Endometrial microvascular endothelial cells (primary cell): ENCODE measurements at regions not wholly inside any gene's neighbourhood (a gene's known extent, or its start where the extent isn't known, plus 50 kb on each side); places are given as distances from the start of the nearest gene placed in this dataset.

Experiments
- in situ Hi-C: cut with HindIII; loops from 2 replicates; pipeline ENCODE4 v1.10.0; 2017; ENCODE audit warnings: low sequenced_read_pairs, low pct_unique_long_range_greater_than_20kb; ENCODE audit errors: inconsistent ontology term

GRCh38 chr22:48577014-48577690, 1250.5 kb downstream of the BRD1 start:
- in situ Hi-C loops: no loop called here

- in situ Hi-C loops: no loop called here
Observed at GRCh38 chr22:48576333-48577013, 1251.2 kb downstream of the BRD1 start.

DNA sequence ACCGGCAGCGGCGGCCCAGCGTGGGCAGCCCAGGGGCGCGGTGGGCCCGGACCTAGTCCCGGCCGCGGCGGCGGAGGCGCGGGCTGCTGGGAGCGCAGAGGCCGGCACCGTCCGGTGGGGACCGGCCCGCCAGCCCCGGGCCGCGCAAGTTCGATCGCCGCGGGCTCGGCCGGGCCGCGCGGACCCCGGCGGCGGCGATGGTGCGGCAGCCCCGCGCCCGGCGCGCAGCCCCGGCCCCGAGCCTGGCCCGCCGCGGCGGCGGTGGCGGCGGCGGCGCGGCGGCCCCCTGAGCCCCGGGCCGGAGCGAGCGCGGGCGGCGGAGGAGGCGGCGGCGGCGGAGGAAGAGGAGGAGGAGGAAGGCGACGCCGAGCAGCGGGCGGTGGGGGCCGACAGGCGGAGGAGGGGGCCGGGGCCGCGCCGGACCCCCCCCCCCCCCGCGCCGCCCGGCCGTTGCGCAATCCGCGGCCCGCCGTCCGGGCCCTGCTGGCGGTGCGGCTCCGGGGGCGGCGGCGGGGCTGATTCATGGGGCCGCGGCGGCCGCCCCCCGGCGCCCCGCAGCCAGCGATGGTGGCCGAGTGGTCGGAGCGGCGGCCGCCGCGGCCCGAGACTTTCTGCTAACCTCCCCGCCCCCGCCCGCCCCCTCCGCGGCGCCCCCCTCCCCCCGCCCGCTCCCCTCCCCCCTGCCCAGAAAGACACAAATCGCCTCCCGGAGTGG, 1251.9 kb downstream of the BRD1 start:
- in situ Hi-C loops: no loop called here

DNA sequence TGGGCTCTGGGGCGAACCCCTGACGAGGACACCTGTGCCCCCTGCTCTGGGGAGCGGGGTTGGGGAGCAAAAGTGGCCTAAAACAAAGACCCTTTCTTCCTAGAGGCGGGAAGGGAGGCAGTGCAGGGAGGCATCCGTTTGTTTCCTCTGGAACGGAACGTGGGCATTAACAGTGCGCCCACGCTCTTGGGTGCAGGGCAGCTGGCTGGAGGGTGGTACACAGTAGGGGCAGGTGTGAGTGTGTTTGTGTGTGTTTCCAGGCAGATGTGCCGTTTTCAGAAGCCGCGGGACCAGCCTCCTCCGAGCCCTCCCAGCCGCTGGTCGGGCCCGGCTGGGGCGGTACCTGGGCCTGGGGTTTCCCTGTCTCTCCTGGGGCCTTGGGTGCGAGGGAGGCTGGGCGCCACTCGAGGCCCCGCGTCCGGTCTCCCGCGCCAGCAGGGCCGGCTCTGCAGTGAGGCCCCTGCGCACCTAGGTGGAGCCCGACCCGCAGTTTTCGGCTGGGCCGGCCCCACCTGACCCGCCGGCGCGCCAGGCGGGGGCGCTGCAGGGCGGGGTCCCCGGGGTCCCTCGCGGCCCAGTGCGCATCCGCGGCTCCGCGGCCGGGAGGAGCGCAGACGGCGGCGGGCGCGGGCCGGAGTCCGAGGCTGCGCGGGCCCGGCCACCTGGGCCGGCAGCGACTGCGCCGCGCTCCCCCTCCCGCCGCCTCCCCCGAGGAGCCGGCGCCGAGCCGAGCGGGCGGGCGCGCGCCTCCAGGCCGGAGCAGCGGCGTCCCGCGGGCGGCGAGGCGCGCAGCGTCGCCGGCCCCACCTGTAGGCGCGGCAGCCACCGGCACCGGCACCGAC, 1252.7 kb downstream of the BRD1 start:
- in situ Hi-C loops: no loop called here

DNA sequence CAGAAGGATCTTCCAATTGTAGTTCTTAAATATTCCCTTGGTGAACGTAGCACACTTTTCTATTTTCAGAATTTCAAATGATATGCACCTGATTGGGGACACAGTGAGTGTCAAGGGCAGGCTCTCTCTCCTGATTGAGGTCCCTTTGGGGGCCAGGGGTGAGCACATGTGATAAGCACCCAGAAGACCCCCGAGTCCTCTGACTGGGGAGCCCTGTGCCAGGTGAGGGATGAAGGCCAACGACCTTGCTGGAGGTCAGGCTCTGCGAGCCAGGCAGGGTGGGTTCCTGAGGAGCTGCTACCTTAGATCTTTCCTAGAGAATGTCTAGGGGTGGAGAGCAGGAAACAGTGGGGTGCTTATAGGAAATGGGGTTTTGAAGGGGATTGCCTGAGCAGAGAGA, 1253.9 kb downstream of the BRD1 start:
- in situ Hi-C loops: no loop called here

DNA sequence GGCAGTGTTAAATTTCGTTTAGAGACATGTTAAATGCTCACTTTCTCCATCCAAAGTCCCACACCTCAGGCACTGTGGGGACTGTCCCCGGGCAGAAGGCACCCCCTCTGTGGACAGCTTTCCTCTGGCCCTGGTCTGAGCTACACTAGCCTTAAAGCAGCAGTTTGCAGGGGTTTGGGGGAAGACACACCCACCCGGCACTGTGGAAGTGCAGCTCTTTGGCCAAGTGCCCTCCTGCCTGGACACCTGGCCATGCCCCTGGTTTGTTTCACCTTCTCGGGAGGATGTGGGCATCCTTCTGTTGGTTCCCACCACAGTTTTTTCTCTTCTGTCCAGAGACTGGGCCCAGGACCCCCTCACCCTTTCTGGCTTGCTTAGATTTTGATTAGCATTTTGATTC, 1254.7 kb downstream of the BRD1 start:
- in situ Hi-C loops: no loop called here

DNA sequence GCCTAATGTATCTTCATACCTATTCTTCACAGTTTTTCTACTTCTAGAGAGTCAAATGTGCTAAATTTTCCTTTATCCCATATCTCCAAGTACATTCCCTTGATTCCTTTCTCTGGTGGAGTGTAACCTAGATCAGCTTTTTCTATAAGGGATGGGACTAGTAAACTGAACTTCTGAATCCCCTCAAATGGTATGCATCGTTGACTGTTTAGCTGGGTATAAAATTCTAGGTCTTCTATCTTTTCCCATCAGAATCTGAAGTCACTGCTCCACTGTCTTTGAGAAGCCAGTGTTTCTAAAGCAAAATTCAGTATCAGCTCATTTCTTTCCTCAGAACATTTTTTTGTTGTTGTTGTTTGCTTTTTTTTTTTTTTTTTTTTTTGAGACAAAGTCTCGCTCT, 1256.8 kb downstream of the BRD1 start:
- in situ Hi-C loops: no loop called here

- in situ Hi-C loops: no loop called here
Observed at GRCh38 chr22:48569476-48570233, 1258.0 kb downstream of the BRD1 start.

GRCh38 chr22:48568736-48569330, 1258.8 kb downstream of the BRD1 start:
- in situ Hi-C loops: no loop called here

DNA sequence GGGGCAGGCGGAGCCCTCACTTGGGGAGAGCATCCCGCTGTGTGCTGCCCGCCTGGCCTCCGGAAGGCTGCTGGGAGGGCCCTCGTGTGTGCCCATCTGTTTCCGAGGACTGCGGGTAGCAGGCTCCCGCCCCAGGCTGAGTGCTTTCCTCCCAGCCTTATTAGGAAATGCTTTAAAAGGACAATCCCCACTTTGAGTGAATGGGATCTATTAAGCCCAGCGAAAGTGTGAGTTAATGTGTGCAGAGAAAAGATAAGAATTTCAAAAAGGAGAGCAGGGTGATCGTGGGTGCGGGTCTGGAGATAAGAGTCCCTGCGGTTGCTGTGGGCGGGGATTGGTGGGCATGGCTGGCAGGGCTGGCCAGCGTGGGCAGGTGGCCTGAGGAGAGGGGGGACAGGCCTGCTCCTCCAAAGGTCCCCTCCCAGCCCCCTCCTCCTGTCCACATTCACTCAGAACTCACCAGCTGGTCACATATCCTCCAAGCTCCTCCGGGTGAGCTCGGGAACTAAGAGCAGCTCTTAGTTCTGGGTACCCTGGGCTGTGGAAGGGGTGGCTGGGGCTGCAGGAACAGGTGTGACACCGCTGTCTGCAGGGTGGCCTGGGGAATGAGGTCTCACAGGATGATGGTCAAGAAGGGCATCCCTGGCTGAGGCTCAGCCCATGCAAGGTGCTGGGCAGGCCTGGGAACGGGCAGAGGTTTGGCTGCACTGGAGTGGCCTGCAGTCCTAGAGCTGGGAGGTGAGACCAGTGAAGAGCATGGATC, 1260.3 kb downstream of the BRD1 start:
- in situ Hi-C loops: no loop called here

GRCh38 chr22:48566741-48567140, 1260.9 kb downstream of the BRD1 start:
- in situ Hi-C loops: no loop called here

DNA sequence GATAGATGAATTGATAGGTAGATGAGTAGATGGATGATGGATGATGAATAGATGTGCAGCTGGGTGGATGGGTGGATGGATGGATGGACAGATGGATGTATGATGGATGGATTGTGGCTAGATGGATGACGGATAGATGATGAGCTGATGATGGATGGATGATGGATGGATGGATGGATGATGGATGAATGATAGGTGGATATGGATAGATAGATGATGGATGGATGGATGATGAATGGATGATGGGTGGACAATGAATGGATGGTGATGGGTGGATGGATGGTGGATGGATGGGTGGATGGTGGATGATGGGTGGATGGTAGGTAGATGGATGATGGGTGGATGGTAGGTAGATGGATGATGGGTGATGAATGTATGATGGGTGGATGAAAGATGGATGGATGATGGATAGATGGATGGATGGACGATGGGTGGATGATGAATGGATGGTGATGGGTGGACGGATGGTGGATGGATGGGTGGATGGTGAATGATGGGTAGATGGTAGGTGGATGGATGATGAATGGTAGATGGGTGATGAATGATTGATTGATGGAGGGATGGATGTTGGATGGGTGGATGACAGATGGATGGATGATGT, 1261.7 kb downstream of the BRD1 start:
- in situ Hi-C loops: no loop called here

DNA sequence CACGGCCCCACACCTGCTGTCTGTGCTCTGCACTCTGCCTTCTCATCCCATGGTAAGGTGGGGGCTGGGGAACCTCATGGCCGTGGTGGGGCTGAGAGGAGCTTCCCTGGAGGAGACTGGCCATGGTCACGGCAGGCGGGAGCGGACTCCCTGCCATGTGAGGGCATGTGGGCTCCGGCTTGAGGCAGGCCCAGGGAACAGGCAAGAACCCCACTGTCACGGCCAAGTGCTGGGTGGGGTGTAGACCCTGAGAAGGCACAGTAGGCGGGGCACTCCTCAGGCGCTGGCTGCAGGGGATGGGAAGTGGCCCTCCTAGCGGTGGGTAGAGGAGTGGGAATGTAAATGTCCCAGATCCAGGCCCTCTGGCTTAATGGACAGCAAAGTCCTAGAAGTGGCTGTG, 1262.7 kb downstream of the BRD1 start:
- in situ Hi-C loops: no loop called here

- in situ Hi-C loops: no loop called here
Observed at GRCh38 chr22:48563966-48564330, 1263.7 kb downstream of the BRD1 start.

DNA sequence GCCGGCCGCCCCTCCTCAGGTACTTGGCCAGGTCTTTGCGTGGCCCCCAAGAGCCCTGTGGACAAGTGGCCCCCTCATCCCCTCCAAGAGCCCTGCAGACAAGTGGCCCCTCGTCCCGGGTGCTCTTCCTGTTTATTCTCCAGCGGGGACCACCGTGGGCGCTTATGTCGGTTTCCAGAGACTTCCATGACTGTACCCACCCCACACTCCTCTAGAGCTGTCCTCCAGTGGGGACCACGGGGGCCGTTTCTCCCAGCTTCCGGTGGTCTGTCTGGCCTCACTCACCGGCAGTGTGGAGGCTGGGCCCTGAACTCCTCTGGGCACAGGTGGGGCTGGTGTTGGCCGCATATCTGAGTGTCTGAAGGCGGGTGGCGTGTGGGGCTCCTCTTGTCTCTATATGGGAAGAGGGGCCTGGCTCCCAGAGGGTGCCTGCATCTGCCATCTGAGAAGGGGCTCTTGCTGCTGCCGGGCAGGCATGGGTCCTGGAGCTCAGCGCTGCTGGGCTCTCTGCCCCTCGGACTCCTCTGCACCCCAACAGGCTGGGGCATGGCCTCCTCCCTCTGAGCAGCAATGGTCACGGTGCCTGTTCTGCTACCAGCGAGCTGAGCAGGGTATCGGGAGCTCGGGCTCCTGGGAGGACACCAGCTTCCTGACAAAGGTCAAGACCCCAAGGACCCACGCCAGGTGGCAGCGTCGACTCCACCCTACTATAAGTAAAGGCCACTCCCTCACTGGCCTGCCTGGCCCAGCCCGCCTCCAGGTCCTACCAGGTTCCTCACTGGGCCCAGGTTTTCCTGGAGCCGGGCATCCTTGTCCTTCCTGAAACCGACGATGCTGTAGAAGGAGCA, 1264.3 kb downstream of the BRD1 start:
- in situ Hi-C loops: no loop called here

GRCh38 chr22:48561676-48562075, 1266.0 kb downstream of the BRD1 start:
- in situ Hi-C loops: no loop called here
